Left kidney (tissue), 1 donor: ENCODE measurements at regions not wholly inside any gene's neighbourhood (a gene's known extent, or its start where the extent isn't known, plus 50 kb on each side); places are given as distances from the start of the nearest gene placed in this dataset.
A peak's percentile ranks its signal among the peaks of the same experiment; 100 is the strongest.

Experiments
- DNase-seq: peaks from one replicate; pipeline ENCODE4 v3.0.0-alpha.2; 2013

GRCh38 chrX:110408949-110409588, 50.4 kb downstream of the RTL9 start:
- no peak for DNase-seq

- DNase-seq = no peak
Measured at GRCh38 chrX:110409925-110410324, 51.3 kb downstream of the RTL9 start.

- DNase-seq = no peak
Measured at GRCh38 chrX:110410603-110411002, 52.0 kb downstream of the RTL9 start.

- DNase-seq = peak; percentile 70
Measured at GRCh38 chrX:110412971-110413726, 54.5 kb downstream of the RTL9 start.

DNA sequence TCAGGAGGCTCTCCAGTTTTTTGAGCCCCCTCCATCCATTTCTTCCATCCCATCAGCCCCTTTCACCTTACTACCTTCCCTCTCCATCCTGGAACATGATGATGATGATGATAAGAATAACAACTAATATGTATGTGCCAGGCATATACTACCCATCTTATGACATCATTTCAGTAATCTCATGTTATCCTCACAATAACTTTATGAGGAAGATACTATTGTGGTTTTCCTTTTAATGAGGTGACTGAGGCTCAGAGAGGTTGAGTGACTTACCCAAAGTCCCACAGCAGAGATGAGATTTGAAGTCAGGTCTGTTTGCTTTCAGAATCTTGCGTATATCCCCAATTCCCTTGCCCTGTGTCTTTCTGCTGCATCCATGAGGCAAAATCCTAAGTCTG, 55.1 kb downstream of the RTL9 start:
- no peak for DNase-seq

GRCh38 chrX:110414273-110414672, 55.6 kb downstream of the RTL9 start:
- DNase-seq = no peak

- DNase-seq = no peak
Measured at GRCh38 chrX:110414679-110415439, 56.2 kb downstream of the RTL9 start.

- DNase-seq = no peak
Measured at GRCh38 chrX:110415440-110416170, 57.0 kb downstream of the RTL9 start.

GRCh38 chrX:110417128-110417527, 58.5 kb downstream of the RTL9 start:
- DNase-seq = no peak

GRCh38 chrX:110418316-110419235, 59.9 kb downstream of the RTL9 start:
- peak; percentile 62 for DNase-seq

GRCh38 chrX:110419512-110419911, 60.9 kb downstream of the RTL9 start:
- no peak for DNase-seq

DNA sequence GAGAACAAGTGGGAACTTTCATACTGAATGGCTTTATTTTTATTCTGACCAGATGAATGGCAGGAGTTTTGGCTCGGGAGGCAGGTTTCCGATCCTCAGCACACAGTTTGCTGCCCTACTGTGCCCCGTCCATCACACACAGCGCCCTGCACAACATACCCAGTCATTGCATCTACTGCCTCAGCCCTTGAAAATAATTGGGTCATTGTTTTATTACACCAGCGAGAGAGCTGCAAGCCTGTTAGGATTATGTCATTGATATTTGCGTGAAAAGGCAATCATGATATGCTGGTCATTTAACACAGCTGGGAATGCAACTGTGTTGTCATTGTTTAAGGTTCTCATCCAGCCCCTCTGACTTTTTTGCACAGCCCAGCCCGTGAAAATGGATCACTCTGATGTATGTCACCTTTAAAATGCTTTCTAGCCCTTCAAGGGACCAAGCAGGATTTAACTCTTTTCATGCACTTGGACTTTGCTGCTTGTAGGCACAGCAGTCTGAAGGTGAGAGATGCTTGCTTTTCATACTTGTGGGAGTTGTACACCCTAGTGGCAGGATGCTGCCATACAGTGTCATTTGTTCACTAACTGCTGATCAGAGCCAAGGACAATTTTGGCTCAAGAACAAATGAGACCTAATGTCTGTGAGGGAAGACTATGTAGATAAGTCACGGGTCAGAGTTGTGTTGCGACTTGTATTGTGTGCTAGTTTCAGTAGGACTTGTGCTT, 62.3 kb downstream of the RTL9 start:
- no peak for DNase-seq

- DNase-seq = no peak
Measured at GRCh38 chrX:110421500-110422455, 63.1 kb downstream of the RTL9 start.

DNA sequence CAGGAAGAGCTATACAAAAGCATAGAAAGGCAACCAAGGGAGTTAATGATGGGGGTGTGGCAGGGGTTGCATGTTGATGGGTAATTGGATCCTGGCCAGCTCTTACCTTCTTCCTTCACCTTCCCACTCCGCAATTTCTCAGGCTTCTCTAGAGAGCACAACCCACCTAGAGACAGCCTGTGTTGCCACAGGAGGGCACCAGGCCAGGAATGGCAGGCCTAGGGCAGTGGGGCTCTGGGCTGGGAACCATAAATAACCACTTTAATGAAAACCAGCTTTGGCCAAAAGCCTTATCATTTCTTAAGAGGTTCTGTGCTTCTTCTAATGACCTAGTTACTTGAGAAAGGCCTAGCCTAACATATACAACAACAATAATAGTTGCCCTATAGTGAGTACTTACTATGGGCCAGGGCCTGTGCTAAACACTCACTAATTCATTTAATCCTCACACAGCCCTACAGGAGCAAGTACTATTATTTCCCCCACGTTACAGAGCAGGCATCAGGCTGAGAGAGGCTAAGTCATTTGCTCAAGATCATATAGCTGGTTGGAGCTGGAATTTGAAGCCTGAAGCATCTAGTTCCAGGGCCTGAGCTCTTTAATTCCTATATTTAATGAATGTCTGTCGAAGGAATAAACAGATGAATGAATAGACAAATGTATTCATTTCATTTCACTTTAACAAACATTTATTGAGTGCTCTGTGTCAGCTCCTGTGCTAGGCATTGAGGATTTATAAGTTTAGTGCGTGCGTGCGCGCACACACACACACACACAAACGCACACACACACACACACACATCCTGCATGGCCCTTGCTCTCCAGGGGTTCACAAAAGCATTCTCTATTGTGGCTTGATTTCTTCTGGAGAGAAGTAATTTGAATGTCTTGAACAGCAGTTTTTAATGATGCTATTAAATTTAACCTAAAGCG, 66.8 kb downstream of the RTL9 start:
- no peak for DNase-seq

DNA sequence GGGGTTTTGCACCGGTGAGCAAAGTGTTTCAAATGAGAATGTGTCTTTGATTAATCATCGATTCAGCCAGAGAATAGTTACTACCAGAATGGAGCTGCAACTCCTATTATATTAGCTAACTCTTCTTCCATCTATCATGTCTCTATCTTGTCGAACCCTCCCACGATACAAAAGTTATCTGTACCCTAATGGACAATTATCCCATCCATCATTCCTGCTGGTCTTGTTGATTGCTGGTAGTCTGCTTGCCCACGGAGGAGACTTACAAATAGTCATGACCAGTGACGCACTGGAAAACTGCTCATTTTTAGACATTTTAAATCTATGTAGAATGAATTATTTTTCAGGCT, 67.5 kb downstream of the RTL9 start:
- no peak for DNase-seq

- no peak for DNase-seq
Measured at GRCh38 chrX:110427076-110427475, 68.4 kb downstream of the RTL9 start.

GRCh38 chrX:110428144-110428543, 69.5 kb downstream of the RTL9 start:
- no peak for DNase-seq
